IPS-18a (cell line): ENCODE measurements at regions not wholly inside any gene's neighbourhood (a gene's known extent, or its start where the extent isn't known, plus 50 kb on each side); places are given as distances from the start of the nearest gene placed in this dataset.

Experiments used
- H3K27ac ChIP-seq: one replicate; pipeline ENCODE4 v1.5.1; 2013; ENCODE audit warnings: low read length
- H3K27me3 ChIP-seq: one replicate; pipeline ENCODE4 v1.6.1; 2013; ENCODE audit warnings: mild to moderate bottlenecking, low read length; ENCODE audit not compliant: control insufficient read depth, insufficient read depth
- H3K36me3 ChIP-seq: one replicate; pipeline ENCODE4 v1.6.1; 2013; ENCODE audit warnings: low read depth, low read length; ENCODE audit not compliant: control insufficient read depth
- H3K4me1 ChIP-seq: one replicate; pipeline ENCODE4 v1.6.1; 2013; ENCODE audit warnings: low read depth, low read length; ENCODE audit not compliant: control insufficient read depth
- H3K4me3 ChIP-seq: one replicate; pipeline ENCODE4 v1.5.1; 2013; ENCODE audit warnings: low read length
- H3K9ac ChIP-seq: one replicate; pipeline ENCODE4 v1.6.1; 2013; ENCODE audit warnings: mild to moderate bottlenecking, low read length, moderate library complexity
- H3K9me3 ChIP-seq: one replicate; pipeline ENCODE4 v1.6.1; 2013; ENCODE audit warnings: low read depth, low read length; ENCODE audit not compliant: control insufficient read depth

DNA sequence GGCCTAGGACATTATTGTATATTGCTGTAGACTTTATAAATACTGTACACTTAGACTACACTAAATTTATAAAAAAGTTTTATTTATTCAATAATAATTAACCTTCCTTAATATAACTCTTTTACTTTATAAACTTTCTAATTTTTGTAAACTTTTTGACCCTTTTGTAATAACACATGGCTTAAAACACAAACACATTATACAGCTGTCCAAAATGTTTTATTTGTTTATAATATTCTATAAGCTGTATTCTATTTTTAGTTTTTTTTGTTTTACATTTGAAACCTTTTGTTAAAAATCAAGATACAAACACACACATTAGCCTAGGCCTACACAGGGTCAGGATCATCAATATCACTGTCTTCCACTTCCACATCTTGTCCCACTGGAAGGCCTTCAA is 190.0 kb downstream of the BMP4 start:
- no peaks in the 10 kb centered on the region for H3K9me3 ChIP-seq
- no peaks in the 10 kb centered on the region for H3K36me3 ChIP-seq
- H3K27ac ChIP-seq, result no peak overlapping the region
- no peak overlapping the region for H3K9ac ChIP-seq
- H3K4me1 ChIP-seq, result no peaks in the 10 kb centered on the region
- no peaks in the 10 kb centered on the region for H3K27me3 ChIP-seq
- H3K4me3 ChIP-seq, result no peak overlapping the region

GRCh38 chr14:53766106-53766505 is 190.5 kb downstream of the BMP4 start:
- Histone ChIP-seq H3K9ac (no peak overlapping the region), H3K27me3 (no peaks in the 10 kb centered on the region), H3K4me3 (no peak overlapping the region), H3K4me1 (no peaks in the 10 kb centered on the region), H3K9me3 (no peaks in the 10 kb centered on the region), H3K27ac (no peak overlapping the region), H3K36me3 (no peaks in the 10 kb centered on the region)

DNA sequence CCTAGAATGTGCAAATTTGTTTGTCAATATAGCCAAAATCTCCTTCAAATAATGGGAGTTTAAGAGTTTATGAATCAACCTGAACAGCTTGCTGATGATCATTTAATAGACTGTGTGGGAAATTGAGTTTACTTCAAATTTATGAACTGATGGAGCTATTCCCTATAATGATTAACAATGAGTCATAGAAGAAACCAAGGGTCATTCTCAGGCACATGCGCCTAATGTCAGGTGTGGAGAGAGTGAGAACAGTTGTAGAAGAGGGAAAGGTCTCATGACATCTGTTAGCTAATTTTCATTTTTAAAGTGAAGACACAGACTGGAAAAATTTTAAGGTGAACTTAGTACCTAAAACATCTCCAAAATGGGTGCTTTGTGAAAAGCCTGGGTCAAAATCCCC is 191.8 kb downstream of the BMP4 start:
- H3K4me3 ChIP-seq, result no peak overlapping the region
- H3K27ac ChIP-seq, result no peak overlapping the region
- no peaks in the 10 kb centered on the region for H3K4me1 ChIP-seq
- no peaks in the 10 kb centered on the region for H3K27me3 ChIP-seq
- no peaks in the 10 kb centered on the region for H3K9me3 ChIP-seq
- no peaks in the 10 kb centered on the region for H3K36me3 ChIP-seq
- H3K9ac ChIP-seq, result no peak overlapping the region

DNA sequence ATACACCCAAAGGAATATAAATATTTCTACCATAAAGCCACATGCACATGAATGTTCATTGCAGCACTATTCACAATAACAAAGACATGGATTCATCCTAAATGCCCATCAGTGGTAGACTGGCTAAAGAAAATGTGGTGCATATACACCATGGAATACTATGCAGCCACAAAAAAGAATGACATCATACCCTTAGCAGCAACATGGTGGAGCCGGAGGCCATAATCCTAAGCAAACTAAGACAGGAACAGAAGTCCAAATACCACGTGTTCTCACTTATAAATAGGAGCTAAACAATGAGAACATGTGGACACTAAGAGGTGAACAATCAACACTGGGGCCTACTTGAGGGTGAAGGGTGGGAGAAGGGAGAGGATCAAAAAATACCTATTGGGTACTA is 198.5 kb downstream of the BMP4 start:
- H3K36me3 ChIP-seq, result no peaks in the 10 kb centered on the region
- no peaks in the 10 kb centered on the region for H3K4me1 ChIP-seq
- H3K4me3 ChIP-seq, result no peak overlapping the region
- H3K27ac ChIP-seq, result no peak overlapping the region
- no peaks in the 10 kb centered on the region for H3K9me3 ChIP-seq
- H3K9ac ChIP-seq, result no peak overlapping the region
- no peaks in the 10 kb centered on the region for H3K27me3 ChIP-seq

DNA sequence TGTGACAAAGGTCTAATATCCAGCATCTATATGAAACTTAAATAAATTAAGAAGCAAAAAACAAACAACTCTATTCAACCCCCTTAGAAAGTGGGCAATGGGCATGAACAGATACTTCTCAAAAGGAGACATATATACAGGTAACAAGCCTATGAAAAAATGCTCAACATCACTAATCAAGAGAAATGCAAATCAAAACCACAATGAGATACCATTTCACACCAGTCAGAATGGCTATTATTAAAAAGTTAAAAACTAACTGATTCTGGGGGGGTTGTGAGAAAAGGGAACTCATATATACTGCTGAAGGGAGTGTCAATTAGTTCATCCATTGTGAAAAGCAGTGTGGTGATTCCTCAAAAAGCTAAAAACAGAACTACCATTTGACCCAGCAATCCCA is 198.9 kb downstream of the BMP4 start:
- Histone ChIP-seq H3K27me3 (no peaks in the 10 kb centered on the region), H3K9me3 (no peaks in the 10 kb centered on the region), H3K4me1 (no peaks in the 10 kb centered on the region), H3K4me3 (no peak overlapping the region), H3K27ac (no peak overlapping the region), H3K36me3 (no peaks in the 10 kb centered on the region), H3K9ac (no peak overlapping the region)

DNA sequence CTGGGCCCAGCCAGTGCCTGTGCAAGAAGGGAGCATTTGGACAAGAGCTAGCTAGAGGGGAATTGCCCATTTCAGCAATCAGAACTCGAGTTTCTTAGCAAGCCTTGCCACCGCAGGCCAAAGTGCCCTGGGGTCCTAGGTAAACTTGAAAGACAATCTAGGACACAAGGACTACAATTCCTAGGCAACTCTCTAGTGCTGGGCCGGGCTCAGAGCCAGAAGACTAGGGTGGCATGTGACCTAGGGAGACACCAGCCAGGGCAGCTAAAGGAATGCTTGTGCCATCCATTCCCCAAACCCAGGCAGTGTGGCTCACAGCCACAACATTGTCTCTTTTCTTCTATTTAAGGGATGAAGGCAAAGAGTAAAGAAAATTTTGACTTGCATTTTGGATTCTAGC is 205.0 kb downstream of the BMP4 start:
- Histone ChIP-seq H3K9ac (no peak overlapping the region), H3K4me1 (no peaks in the 10 kb centered on the region), H3K27ac (no peak overlapping the region), H3K4me3 (no peak overlapping the region), H3K9me3 (no peaks in the 10 kb centered on the region), H3K36me3 (no peaks in the 10 kb centered on the region), H3K27me3 (no peaks in the 10 kb centered on the region)

GRCh38 chr14:53748691-53749090 is 207.9 kb downstream of the BMP4 start:
- Histone ChIP-seq H3K36me3 (no peaks in the 10 kb centered on the region), H3K4me3 (no peak overlapping the region), H3K27me3 (peaks cover 12% of the 10 kb centered on the region), H3K27ac (no peak overlapping the region), H3K9ac (no peak overlapping the region), H3K4me1 (no peaks in the 10 kb centered on the region), H3K9me3 (no peaks in the 10 kb centered on the region)

GRCh38 chr14:53744857-53745256 is 211.8 kb downstream of the BMP4 start:
- no peaks in the 10 kb centered on the region for H3K9me3 ChIP-seq
- no peak overlapping the region for H3K27ac ChIP-seq
- peaks cover 21% of the 10 kb centered on the region for H3K27me3 ChIP-seq
- no peak overlapping the region for H3K9ac ChIP-seq
- H3K4me1 ChIP-seq, result peaks cover 25% of the 10 kb centered on the region
- no peak overlapping the region for H3K4me3 ChIP-seq
- H3K36me3 ChIP-seq, result no peaks in the 10 kb centered on the region

DNA sequence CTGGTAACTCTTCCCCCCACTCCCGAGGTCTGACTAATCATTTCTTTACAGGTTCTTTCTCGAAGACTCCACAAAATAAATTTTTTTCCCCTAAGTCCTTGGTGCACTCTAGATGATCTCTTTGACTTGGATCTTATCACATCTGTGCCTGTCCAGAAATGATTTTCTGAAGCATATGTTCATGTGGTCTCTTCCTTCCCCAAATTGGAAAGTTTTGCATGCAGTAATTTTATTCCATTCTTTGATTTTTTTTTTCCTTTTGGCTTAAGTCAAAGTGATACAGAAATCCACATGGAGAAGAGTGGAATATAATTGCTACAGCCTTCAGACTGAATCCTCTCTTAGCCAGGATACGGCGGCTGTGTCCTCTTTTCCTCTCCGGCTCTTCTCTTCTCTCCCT is 213.3 kb downstream of the BMP4 start:
- Histone ChIP-seq H3K9ac (no peak overlapping the region), H3K4me3 (no peak overlapping the region), H3K4me1 (peaks cover 25% of the 10 kb centered on the region), H3K27me3 (peaks cover 21% of the 10 kb centered on the region), H3K27ac (no peak overlapping the region), H3K36me3 (no peaks in the 10 kb centered on the region), H3K9me3 (no peaks in the 10 kb centered on the region)

DNA sequence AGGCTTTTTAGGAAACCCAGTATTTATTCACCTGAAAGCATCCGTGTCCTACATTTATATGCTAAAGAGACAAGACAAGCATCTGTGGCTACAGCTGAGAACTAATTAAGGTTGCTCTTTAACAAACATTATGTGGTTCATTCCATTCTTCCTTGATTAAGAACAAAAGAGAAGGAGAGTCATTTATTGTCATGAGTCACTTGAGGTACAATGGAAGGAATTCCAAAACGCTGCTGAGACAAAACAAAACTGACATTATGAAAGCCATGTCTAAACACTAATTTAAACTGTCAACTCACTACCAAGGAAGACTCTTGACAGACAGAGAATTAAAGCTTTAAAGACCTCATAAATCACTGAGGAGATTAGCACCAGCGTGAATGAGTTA is 214.4 kb downstream of the BMP4 start:
- Histone ChIP-seq H3K27ac (peak overlapping the region; percentile 58), H3K9me3 (no peaks in the 10 kb centered on the region), H3K4me3 (peak overlapping the region; percentile 36), H3K27me3 (peaks cover 21% of the 10 kb centered on the region), H3K4me1 (peaks cover 25% of the 10 kb centered on the region), H3K36me3 (no peaks in the 10 kb centered on the region), H3K9ac (no peak overlapping the region)

DNA sequence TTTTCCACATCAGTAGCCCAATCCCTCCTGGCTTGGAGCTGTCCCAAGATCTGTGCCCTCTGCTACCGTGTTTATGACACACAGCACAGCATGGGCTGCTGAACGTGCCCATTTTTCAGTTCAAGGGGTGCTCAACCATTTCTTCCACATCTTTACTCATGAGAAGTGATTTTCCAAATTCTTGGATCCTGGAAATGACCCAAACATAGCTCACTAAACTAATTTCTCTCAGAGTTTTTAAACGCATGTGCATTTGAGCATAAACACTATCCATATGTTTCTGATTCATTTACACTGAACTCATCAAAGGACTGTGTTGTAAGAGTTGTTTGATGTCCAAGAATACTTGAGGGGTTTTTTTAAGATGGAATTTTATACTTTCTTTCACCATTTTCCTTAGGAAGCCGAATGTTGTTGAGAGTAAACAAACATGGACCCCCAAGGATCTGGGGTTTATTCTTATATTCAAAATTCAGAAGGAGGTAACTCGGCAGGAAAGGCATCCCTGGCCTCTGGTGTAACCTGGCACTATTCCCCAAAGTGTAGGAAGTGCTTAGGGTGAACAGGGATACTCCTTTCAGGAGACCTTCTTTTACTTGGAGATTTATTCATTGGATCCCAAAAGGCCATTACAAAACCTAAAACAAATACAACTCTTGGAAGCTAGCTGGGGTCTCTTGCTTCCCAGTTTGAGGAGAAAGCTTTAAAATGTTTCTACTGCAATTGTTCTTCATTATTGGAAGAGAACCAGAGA is 215.0 kb downstream of the BMP4 start:
- Histone ChIP-seq H3K27ac (peak overlapping the region; percentile 58), H3K9ac (no peak overlapping the region), H3K4me3 (peak overlapping the region; percentile 36), H3K9me3 (no peaks in the 10 kb centered on the region), H3K27me3 (peaks cover 21% of the 10 kb centered on the region), H3K36me3 (no peaks in the 10 kb centered on the region), H3K4me1 (peaks cover 25% of the 10 kb centered on the region)

DNA sequence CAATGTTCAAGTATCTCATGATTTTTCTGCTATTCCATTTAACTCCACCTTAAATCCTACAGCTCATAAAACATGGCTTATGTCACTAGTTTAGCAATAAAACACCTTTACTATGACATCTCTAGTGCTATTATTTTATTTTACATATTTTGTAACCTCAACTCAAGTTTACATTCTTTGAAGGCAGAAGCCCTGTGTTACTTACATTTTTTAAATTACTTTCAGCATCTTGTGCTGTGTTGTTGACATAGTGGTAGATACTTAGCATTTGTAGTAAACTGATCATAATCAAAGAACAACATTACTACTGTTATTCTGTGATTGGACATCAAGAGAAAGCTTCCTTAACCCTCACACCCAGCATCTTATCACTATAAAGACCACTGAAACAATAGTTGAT is 216.1 kb downstream of the BMP4 start:
- no peak overlapping the region for H3K9ac ChIP-seq
- peaks cover 25% of the 10 kb centered on the region for H3K4me1 ChIP-seq
- no peak overlapping the region for H3K27ac ChIP-seq
- no peak overlapping the region for H3K4me3 ChIP-seq
- peaks cover 21% of the 10 kb centered on the region for H3K27me3 ChIP-seq
- H3K36me3 ChIP-seq, result no peaks in the 10 kb centered on the region
- no peaks in the 10 kb centered on the region for H3K9me3 ChIP-seq
